IPS DF 4.7 (cell line): ENCODE measurements at regions not wholly inside any gene's neighbourhood (a gene's known extent, or its start where the extent isn't known, plus 50 kb on each side); places are given as distances from the start of the nearest gene placed in this dataset.

Source experiments
- DNase-seq: peaks from one replicate; pipeline ENCODE4 v3.0.0-alpha.2; 2013; ENCODE audit warnings: low spot score; ENCODE audit errors: extremely low read depth

DNA sequence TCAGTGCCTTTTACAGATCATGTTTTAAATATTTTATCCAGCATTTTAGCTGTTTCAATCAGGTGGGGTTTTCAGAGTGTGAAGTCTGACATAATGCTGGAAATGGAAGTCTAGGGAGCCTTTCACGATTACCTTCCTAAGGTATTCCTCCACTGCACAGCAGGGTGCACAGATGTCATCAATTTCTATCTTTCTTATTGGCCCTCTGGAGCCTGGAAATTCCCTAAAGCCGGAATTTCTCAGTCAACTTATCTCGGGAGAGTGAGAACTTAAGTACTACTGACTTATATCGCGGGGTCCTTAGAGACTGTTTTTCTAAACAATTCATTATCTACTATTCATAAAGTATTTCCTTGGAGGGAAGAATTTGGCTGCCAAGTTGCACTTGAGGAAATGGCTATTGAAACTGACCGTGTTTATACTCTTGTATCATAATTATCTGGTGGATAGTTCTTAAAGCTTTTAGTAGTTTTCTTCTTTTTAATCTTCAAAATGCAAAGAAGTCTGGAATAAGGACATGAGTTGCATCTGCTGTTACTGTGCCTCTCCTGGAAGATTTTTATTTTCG is 311.8 kb upstream of the B3GALT2 start:
- DNase-seq: no peak

DNA sequence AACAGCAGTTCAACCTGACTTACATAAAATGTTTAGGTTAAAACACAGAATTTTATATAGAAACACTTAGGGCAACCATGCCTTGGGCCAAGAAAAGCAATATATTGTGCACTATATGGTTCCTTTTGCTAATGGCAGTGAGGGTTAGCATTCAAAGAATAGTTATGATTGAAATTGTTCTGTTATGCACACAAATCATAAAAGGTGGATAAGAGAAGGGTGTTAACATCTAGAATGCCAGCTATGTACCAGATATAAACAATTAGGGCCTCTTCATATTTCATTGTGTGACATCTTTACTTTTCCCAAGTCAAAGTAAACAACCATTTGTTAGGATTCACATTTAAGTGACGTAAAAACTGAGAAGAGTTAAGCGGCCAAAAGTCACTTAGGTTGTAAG is 308.0 kb upstream of the B3GALT2 start:
- DNase-seq: no peak

DNA sequence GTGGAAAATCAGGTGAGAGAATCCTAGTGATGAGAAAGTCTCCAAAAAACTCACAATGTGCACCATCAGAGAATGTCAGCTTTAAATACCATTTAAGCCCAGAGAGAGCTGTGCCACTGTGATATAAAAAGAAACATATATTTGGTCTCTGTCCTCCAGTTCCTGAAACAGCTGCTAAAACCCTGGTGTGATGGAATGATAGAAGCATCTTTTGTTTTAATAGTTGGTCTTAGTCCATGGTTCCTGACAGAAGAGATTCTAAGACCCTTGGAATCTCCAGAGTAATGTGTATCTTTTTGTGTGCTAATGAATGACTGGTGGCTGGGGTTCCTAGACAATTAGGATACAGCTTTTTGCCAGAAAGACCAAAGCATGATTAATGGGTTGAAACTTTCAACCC is 302.8 kb upstream of the B3GALT2 start:
- DNase-seq: no peak

DNA sequence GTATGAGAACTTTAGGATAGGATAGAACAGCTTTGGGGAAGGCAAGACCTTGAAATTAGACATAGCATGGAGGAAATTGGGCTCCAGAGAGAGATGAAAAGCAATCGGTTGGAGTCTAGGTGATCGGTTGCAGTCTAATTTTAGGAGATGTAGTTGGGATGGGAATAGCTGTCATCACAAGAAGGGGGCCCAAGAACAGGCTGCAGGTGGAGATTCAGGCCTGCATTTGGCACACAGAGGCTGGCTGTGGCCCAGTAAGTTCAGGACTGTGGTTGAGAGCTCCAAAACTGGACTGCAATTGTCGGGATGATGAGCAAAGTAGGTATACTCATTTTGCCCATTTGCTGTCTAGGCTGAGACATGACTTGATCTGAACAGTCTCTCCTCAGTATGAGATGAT is 301.3 kb upstream of the B3GALT2 start:
- no peak for DNase-seq

DNA sequence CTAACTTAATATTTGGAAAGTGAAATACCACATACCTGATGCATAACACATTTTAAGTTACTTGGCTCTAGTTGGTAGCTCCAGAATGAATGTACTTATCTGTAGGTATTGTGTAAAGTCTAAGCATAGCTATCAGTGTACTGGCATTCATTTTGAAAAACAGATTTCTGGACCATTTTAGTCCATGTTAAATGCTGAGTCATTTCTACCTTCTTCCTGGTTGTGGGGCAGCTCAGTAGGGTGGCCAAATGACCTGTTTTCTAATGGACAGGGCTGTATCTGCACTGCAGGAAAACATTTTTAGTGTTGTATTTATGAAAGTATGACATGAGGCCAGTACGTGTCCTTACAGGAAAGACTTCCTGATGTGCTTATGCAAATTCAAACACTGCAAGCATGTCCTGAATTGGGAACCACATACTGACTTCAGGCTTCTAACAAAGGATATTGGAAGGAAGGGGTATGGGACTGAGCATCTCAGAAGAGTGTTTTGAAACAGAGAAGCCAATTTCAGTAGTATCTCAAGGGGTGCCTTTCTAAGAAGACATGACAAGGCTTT is 300.3 kb upstream of the B3GALT2 start:
- DNase-seq: no peak

DNA sequence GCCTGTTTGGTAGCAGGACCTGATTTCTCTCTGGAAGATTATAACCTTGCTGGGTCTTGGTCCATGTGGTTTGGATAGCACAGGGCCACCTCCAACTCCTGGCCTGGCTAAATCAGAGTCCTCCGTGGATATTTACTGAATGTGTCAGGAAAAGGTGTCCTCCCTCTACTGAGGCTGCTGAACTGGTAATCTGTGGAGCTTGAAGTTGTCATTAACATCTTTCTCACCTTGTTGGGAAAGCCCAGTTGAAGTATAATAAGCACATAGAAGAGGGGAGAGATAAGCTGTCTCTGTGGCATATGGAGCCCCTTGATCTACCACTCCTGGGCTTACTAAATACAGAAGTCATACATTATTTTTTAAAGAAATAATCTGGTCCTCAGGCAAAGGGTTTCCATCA is 294.3 kb upstream of the B3GALT2 start:
- DNase-seq: no peak

DNA sequence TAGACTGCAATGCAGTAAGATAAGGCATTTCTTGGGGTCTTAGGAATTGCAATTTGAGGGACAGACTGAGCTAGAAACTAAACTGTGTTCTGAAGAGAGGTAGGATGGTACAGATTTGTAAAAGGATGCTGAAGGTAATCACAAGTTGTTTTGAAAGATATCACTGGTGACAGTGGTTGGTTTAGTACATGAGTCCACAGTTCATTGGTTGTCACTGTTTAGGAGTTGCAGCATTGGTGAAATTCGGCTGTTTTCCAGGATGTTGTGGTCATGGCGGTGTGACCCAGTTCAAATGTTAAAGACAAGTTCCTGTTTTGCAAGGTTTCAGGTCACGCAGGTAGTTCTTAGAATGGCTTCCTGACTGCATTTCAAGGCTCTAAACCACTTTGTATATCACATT is 292.8 kb upstream of the B3GALT2 start:
- no peak for DNase-seq

DNA sequence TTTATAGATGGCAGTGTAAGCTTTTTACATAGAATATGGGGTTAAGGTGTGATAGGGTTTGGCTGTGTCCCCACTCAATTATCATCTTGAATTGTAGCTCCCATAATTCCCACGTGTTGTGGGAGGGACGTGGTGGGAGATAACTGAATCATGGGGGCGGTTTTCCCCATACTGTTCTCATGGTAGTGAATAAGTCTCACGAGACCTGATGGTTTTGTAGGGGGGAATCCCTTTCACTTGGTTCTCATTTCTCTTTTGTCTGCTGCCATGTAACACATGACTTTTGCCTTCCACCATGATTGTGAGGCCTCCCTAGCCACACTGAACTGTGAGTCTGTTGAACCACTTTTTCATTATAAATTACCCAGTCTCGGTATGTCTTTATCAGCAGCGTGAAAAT is 290.3 kb upstream of the B3GALT2 start:
- no peak for DNase-seq

DNA sequence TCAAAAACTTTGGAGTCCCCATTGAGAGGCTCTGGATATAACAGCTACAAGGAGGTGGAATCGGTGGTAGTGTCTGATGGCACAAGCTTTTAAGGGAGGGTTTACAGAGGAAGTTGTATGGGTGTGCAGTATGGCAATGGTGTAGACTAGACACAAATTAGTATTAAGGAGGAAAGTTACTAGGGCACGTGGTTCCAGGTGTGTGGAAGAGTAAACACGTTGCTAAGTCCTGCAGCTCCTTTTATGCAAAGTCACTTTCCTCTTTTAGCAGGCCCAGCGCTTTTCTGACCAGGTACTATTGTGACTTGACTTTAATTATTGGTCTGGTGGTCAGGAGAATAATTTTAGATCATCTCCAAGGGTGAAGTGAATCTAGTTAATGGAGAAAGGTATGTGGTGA is 287.5 kb upstream of the B3GALT2 start:
- DNase-seq: no peak

DNA sequence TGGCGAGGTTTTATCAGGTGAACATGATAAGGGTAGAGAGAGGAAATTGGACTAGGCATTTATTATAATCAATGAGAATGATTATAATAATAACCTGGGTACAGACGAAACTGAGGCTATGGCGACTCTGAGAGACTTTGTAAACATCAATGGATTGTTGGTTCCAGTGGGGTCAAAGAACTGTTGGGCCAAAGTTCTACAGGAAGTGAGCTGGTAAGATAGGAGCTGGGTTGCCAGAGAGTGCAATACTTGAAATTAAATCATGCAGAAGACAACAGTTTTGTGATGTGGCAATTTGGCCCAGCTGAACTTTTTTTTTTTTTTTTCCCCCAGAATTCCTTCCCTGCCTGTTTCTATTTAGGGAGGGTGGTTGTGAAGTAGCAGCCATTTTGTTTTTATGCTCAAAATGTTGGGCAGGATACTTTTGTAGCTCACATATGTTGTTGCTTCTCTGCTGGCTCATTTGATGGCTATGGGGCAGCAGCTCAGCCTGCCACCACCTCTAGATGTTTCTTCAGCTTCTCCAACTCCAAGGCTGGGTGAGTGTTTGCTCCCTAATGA is 286.5 kb upstream of the B3GALT2 start:
- DNase-seq: no peak

DNA sequence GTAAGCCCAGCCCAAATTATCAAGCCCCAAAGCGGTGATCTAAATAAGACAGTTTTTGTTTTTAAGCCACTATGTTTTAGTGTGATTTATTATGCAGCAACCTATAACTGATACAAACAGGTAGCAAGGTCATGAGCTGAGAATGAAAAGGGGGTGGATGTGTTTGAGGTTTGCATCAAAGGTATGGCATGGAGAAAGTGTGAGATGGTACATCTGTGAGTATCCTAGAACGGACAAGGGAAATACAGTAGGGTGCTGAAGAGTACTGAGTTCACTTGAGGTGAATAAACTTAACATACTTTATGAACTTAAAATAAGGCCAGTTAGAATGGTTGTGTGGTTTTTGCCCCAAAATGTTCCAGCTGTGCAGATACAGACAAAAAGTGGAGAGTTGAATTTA is 286.0 kb upstream of the B3GALT2 start:
- DNase-seq: no peak

DNA sequence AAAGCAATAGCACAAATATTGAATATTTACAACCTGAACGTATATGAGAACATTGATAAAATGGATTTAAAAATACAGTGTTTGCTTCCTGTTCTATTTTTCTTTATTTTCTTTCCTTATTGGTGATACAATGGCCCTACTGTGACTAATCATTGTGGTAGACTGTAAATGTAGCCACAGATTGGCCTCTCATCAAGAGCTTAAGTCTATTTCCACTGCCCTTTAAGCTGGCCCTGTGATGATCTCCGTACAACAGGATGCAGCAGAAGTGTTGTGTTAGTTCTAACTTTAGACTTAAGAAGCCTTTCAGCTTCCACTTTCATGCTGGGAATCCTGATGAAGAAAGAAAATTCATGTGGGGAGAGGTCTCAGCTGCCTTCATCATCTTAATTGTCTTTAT is 285.6 kb upstream of the B3GALT2 start:
- DNase-seq: no peak

DNA sequence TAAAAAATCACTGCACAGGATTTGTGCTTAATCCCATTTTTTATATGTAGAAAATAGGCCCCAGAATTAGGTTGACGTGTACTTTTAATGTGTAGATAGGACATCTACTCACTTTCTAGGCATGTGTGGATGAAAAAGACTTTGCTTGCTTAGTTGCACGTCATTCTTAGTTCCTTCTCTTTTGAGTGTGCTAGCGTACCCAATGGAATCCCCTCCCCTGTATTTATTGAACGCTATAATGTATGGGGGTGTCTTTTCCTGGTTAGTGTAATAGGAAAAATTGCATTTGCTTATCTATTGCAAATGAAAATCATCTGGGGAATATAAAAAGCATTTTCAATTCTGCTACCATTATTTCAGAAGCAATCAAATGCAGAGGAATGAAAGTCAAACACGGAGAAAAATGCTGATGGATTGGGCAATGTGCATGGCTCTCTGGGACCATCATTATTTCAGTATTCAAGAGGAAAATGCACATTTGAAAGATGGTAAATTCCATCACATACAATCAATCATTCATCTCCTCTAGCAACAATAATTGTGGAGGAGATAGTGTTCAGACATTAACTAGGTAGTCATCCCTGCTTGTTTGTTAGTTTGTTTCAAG is 277.0 kb upstream of the B3GALT2 start:
- no peak for DNase-seq

DNA sequence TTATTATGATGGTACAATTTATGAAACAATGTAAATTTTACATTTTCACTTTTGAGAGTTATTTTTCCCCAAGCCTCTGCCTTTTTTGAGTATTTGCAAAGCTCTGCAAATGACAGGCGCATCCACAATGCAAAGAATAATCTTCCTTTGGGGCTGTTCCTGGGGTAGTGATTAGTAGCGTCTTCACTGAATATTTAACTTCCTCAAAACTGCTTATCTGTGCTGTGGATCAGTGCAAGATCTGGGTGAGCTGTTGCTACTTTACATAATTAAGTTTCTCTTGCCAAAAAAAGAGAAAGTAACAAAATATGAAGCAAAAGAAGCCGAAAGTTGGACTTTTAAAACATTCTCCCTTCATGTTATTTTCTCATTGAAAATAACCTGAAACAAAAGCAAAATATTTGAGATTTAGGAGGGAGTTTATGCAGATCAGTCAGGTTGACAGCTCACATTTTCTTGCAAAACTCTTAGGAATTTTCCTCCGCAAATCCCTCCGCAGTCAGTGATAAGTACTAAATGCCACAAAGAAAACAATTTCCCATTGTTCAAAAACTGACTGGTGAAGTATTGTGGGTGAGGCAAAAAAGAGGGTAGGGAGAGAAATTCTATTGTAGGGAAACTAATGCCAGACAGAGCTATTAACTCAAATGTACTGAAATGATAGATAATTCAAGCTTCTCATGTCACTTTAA is 276.4 kb upstream of the B3GALT2 start:
- DNase-seq: no peak

DNA sequence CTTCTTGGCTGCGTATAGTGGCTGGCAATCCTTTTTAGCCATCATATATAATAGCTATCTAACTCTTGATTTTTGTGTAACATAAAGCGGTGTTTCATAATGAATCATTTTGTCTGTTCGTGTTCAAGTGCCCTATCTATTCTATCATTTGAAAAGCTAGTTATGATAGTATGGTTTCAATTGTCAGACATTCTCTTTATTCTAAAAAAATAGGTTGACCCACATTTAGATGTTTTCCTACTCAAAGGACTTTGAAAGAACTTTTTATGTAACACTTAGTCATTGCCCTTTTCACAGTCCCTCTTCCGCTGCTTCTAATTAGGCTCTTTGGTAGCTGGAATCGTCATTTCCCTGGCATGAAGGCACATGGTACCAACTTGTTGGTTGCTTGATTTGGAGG is 272.2 kb upstream of the B3GALT2 start:
- DNase-seq: no peak

DNA sequence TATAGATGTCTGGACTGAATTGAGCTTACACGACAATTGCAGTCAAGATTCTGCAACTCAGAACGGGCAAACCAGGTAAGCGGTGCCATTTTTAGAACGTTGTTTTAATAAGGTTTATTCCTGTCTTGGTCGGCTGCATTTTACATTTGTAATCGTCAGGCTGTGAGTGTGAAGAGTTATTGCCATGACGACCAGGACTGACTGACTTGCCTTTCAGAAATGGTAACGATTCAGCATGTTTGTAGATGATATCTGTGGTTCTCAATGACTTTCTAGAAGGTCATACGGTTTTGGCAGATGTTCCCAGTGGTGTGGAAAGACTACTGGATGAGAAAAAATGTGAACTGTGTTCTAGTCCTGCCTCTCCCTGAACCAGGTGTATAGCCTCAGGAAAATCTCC is 271.3 kb upstream of the B3GALT2 start:
- DNase-seq: no peak

DNA sequence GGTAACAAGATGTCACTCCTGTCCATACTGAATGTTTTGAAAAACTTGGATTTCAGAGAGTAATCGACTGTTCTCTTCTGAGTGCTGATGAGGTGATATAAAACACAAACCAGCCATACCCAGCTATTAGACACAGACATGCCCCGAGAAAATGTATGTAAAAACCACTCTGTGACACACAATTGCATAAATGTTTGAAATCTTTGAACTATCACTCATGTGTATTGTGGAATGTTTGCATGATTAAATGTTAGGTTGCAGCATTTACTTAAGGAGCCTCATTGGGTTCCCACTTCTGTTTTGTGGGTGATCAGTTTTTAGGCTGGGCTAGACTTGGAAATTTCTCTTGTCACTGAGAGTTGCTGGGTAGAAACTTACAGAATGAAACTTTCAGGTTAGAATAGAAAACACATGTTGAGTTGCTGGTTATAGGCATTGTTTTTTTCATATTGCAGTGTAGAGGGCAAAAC is 270.4 kb upstream of the B3GALT2 start:
- no peak for DNase-seq

DNA sequence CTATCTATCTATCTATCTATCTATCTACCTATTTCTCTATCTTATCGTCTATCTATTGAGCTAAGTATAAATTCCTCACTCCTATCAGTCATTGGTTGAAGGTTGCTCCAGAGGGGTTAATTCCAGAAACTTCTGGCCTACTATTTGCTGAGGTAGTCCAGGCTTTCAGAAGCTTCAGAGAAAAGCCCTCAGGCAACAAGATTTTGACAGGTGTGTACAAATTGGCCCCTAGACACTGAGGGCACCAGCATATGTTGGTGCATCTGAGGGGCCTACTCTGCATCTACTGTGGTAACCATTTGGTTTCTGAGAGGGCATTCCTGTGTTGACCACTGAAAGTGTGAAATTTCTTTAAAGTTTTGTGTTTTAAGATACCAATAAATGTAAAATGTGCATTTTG is 265.2 kb upstream of the B3GALT2 start:
- no peak for DNase-seq

DNA sequence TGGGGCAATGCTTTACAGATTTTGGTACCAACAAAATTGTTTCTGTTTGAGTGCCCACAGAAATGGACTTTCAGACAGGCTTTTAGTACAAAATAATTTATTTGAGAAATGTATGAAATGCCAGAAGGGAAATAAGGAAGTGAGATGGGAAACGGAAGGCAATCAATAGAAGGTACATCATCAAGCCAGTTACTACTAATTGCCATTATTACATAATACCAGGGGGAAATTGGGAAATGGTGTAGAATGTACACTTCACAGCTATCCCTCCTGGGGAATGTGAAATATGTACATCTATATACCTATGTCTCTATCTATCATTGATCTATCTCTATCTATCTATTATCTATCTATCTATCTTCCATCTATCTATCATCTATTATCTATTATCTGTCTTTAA is 264.6 kb upstream of the B3GALT2 start:
- no peak for DNase-seq

DNA sequence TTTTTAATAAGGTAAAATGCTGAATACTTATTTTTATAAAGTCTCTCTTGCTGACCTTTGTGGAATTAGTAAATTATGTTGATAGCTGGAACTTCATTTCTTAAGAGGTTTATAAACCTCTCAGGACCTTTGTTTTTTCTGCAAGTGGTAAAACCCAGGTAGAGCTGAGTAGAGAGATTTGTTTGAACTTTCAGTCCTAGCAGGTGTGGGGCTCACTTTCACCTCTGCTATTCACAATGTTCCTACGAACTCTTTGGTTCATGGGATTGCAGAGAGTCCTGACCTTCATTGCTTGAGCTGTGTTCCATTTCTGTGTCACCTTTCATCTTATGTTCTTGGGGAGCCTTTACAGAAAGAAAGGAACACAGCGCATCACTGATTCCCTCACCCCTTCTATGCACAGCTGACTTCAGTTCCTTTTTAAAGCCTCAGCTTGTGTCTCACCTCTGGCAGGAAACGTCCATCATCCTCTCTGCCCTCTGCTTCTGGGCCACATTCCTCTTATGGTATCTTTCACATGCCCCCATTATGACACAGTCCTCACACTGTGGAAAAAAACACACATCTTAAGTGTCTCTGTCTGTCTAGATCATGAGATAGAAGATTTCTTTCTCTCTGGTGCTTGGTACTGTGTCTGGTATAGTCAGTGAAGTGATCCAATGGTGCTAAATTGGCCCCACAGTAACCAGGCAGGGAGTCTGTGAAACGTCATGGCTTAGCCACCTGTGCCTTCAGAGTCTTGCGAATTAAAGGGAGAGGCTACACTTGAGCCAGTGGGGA is 262.5 kb upstream of the B3GALT2 start:
- DNase-seq: no peak

DNA sequence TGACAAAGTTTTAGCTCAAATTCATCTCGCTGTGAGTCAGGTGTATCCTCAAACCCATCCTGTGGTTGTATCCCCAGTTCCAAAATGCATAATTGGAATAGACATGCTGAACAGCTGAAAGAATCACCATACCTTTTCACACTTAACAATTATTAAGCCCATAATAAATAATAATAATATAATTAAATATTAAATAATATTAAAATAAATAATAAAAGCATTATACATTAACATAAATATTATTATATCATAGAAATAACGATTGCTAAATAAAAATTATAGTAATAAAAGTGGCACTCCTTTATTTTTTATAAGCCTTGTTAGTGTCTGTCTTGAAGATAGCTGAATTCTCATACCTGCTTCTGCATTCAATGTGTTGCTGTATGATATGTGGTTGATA is 257.5 kb upstream of the B3GALT2 start:
- DNase-seq: no peak

DNA sequence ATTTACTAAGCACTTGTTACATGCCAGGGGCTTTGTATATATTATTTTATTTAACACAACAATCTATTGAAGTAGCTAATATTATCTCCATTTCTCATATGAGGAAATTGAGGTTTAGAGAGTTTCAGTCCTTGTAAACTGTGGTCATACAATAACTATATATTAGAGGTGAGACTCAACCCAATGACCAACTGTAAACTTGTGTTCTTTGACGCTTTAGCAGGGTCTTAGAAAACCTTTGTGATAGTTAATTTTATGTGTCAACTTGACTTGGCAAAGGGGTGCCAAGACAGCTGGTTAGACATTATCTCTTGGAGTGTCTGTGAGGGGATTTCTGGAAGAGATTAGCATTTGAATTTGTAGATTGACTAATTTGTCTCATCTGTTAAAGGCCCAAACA is 252.4 kb upstream of the B3GALT2 start:
- no peak for DNase-seq
